ENCODE measurements at regions not wholly inside any gene's neighbourhood (a gene's known extent, or its start where the extent isn't known, plus 50 kb on each side); places are given as distances from the start of the nearest gene placed in this dataset.

- TF ChIP-seq MAX (IDR thresholded peaks at IDR 0.05): no peak
- TF ChIP-seq CHD7 (IDR thresholded peaks at IDR 0.05; ENCODE audit: insufficient replicate concordance, low read length): no peak
- TF ChIP-seq RFX5 (IDR thresholded peaks at IDR 0.05; ENCODE audit: borderline replicate concordance, low read depth, low read length): no peak
- no peak for TF ChIP-seq RXRA (IDR thresholded peaks at IDR 0.05; ENCODE audit: insufficient read depth, low read depth, low read length)
- TF ChIP-seq CTCF (IDR thresholded peaks at IDR 0.05; ENCODE audit: control extremely low read depth in 1 of 3, insufficient read depth in 1 of 3, low read depth in 1 of 3, low read length in 3 of 3): no peak
- TF ChIP-seq TEAD4 (IDR thresholded peaks at IDR 0.05; ENCODE audit: low read depth, low read length): no peak
- TF ChIP-seq POLR2A (IDR thresholded peaks at IDR 0.05; ENCODE audit: control extremely low read depth in 1 of 2, low read depth in 2 of 2, low read length in 2 of 2): no peak
- no peak for TF ChIP-seq POLR2AphosphoS5 (IDR thresholded peaks at IDR 0.05; ENCODE audit: low read depth, low read length)
- no peak for TF ChIP-seq CBX5 (IDR thresholded peaks at IDR 0.05; ENCODE audit: low read depth, low read length)
- TF ChIP-seq USF2 (IDR thresholded peaks at IDR 0.05; ENCODE audit: low read length): no peak
- no peak for TF ChIP-seq TBP (IDR thresholded peaks at IDR 0.05; ENCODE audit: low read depth, low read length)
- no peak for TF ChIP-seq ZNF274 (IDR thresholded peaks at IDR 0.05; ENCODE audit: borderline replicate concordance, extremely low read depth, low read length)
- no peak for TF ChIP-seq MAFK (IDR thresholded peaks at IDR 0.05; ENCODE audit: low read depth, low read length)
- TF ChIP-seq EP300 (IDR thresholded peaks at IDR 0.05; ENCODE audit: borderline replicate concordance in 1 of 2, low read depth in 2 of 2, low read length in 2 of 2): no peak
Measured at GRCh38 chr2:188193230-188193629, 98.4 kb upstream of the GULP1 start.

All from H1 (cell line).